ENCODE measurements at regions not wholly inside any gene's neighbourhood (a gene's known extent, or its start where the extent isn't known, plus 50 kb on each side); places are given as distances from the start of the nearest gene placed in this dataset.
A peak's percentile ranks its signal among the peaks of the same experiment; 100 is the strongest.

DNA sequence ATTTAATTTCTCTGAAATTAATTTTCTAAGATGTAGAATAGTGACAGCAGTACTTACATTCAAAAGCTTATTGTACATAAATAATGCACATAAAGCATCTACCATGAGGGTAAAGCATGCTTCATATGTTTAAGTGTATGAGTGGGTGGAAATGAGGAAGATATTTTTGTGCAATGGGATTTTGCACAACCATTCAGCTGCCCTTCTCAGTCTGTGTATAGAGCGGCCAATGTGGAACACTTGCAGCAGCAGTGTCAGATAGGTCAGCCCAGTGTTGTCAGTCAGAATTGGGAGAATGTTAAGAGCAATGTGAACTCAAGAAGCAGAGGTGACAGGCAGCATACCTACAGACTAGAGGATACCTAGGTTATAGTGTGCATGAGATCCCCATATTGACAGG, 72.5 kb upstream of the ATP2B1 start:
- WGBS, 2 donors = 94 to 97% methylated on average over 1 of the region's 1 CpG
- intact Hi-C loops (cut with DNase I) = no loop called here
- Histone ChIP-seq H3K4me1 (ENCODE audit: control insufficient read depth in 1 of 2, insufficient read depth in 2 of 2, low read length in 2 of 2) (no peaks in the 10 kb centered on the region), H3K27me3 (ENCODE audit: control insufficient read depth in 1 of 2, insufficient read depth in 2 of 2, low read length in 1 of 2) (no peaks in the 10 kb centered on the region), H3K4me3 (ENCODE audit: low read length in 2 of 2) (no peak overlapping the region), H3K36me3 (ENCODE audit: control insufficient read depth in 1 of 2, insufficient read depth in 2 of 2, low read length in 1 of 2) (no peaks in the 10 kb centered on the region), H3K9me3 (ENCODE audit: control insufficient read depth, low read length) (peaks cover 2% of the 10 kb centered on the region), H3K27ac (ENCODE audit: low read depth in 1 of 2, low read length in 2 of 2) (no peak overlapping the region)
- no peak for DNase-seq
- ATAC-seq (ENCODE audit: low FRiP score) = no peak

DNA sequence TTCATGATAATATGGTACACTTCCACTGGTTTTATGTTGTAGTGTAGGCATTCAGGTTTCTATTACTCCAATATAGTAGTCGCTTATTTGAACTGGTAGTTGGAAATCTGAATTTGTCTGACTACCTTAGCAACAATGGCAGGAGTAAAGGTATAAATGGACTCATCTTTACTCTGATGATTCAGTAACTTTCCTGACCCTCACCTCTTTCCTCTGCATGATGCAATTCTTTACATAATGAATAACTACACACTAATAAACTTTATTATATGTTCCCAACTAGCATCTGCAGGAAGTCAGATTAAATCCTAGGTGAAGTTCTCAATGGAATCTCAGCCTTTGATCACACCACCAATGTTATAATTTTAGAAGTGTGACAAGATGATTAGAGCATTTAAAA, 70.5 kb upstream of the ATP2B1 start:
- Histone ChIP-seq H3K36me3 (ENCODE audit: control insufficient read depth in 1 of 2, insufficient read depth in 2 of 2, low read length in 1 of 2) (no peaks in the 10 kb centered on the region), H3K4me1 (ENCODE audit: control insufficient read depth in 1 of 2, insufficient read depth in 2 of 2, low read length in 2 of 2) (no peaks in the 10 kb centered on the region), H3K9me3 (ENCODE audit: control insufficient read depth, low read length) (peaks cover 1% of the 10 kb centered on the region), H3K27me3 (ENCODE audit: control insufficient read depth in 1 of 2, insufficient read depth in 2 of 2, low read length in 1 of 2) (no peaks in the 10 kb centered on the region), H3K4me3 (ENCODE audit: low read length in 2 of 2) (no peak overlapping the region), H3K27ac (ENCODE audit: low read depth in 1 of 2, low read length in 2 of 2) (no peak overlapping the region)
- intact Hi-C loops (cut with DNase I) = no loop called here
- WGBS, 2 donors = 100% methylated on average over 1 of the region's 1 CpG
- no peak for ATAC-seq (ENCODE audit: low FRiP score)
- no peak for DNase-seq

DNA sequence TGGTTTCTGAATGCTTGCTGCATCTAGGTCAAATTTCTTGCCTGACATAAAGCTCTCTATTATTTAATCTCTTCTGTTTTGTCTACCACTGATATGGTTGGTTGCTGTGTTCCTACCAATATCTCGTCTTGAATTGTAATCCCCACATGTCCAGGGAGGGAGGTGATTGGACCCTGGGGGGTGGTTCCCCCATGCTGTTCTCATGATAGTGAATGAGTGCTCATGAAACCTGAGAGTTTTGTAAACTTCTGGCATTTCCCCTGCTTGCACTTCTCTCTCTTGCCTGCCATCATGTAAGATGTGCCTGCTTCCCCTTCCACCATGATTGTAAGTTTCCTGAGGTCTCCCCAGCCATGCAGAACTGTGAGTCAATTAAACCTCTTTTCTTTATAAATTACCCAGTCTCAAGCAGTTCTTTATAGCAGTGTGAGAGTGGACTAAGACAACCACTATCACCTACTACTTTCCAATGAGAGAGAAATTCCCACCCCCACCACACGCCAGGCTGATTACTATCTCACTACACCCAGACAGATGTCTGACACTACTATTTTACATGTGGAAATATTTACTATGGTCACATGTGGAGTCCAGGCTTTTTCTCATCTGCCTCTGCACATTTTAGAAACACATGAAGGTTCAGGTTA, 69.2 kb upstream of the ATP2B1 start:
- Histone ChIP-seq H3K27ac (ENCODE audit: low read depth in 1 of 2, low read length in 2 of 2) (no peak overlapping the region), H3K27me3 (ENCODE audit: control insufficient read depth in 1 of 2, insufficient read depth in 2 of 2, low read length in 1 of 2) (no peaks in the 10 kb centered on the region), H3K36me3 (ENCODE audit: control insufficient read depth in 1 of 2, insufficient read depth in 2 of 2, low read length in 1 of 2) (no peaks in the 10 kb centered on the region), H3K4me1 (ENCODE audit: control insufficient read depth in 1 of 2, insufficient read depth in 2 of 2, low read length in 2 of 2) (no peaks in the 10 kb centered on the region), H3K4me3 (ENCODE audit: low read length in 2 of 2) (no peak overlapping the region), H3K9me3 (ENCODE audit: control insufficient read depth, low read length) (no peaks in the 10 kb centered on the region)
- WGBS, 2 donors = 69 to 74% methylated on average over 2 of the region's 2 CpGs
- DNase-seq (no peak), ATAC-seq (ENCODE audit: low FRiP score) (no peak)
- intact Hi-C loops (cut with DNase I) = no loop called here

DNA sequence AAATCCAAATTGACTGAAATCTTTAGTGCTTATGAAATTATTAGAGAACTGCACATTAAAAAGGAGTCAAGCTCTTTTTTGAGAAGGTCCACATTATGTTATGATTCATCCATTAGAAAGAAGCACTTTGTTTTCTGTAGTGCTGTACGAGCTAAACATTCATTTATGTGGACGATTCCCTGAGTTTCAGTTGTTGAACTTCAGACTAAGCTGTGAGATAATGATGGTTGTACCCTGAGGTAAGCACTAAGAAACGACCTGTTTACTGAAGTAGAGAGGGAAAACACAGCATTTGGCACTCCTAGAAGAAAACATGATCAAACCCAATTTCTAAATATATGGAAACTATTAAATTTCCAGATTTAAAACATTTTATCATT, 67.3 kb upstream of the ATP2B1 start:
- 67 to 73% methylated on average over 3 of the region's 3 CpGs for WGBS, 2 donors
- H3K4me3 ChIP-seq (ENCODE audit: low read length in 2 of 2) = no peak overlapping the region
- no peak for DNase-seq
- H3K4me1 ChIP-seq (ENCODE audit: control insufficient read depth in 1 of 2, insufficient read depth in 2 of 2, low read length in 2 of 2) = no peaks in the 10 kb centered on the region
- ATAC-seq (ENCODE audit: low FRiP score) = no peak
- no peaks in the 10 kb centered on the region for H3K27me3 ChIP-seq (ENCODE audit: control insufficient read depth in 1 of 2, insufficient read depth in 2 of 2, low read length in 1 of 2)
- intact Hi-C loops (cut with DNase I) = no loop called here
- no peak overlapping the region for H3K27ac ChIP-seq (ENCODE audit: low read depth in 1 of 2, low read length in 2 of 2)
- H3K36me3 ChIP-seq (ENCODE audit: control insufficient read depth in 1 of 2, insufficient read depth in 2 of 2, low read length in 1 of 2) = no peaks in the 10 kb centered on the region
- H3K9me3 ChIP-seq (ENCODE audit: control insufficient read depth, low read length) = no peaks in the 10 kb centered on the region

DNA sequence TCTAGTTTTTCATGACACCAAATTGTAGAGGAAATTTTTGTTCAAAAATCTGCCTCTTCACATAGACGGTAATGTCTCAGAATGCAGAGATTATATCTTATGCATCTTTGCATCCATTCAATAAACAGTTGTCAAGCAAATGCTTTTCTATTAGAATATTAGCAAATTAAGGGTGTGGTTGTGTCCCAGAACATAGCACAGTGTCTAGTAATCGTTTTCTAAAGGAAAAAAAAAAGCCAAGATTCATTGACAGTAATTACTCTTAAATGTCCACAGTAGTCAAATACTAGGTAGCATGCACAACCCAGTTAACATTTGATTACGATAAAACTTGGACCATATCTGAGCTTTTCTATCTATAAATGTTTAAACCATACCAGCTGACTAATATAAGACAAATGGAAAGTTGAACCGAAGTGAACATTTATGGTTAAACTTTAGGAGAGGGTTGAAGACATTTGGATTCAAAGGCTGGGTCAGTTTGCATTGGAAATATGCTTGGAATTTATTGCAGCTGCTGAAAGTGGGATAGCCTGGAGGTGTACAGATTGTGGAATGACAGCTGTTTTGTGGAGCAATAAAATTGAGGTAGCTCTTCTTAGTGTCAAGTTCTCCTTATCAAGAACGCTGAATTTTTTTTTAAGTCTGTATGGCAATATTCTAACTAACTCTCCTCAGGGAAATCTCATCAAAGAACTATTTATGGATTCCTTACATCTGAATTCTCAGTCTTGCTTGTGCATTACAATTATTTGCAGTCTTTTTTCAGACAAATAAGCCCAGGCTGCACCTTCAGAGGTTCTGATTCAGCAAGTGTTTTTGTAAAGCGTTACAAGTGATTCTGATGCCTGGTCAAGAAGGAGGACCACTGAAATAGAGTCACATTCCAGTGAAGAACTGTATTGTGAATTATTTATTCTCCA, 66.7 kb upstream of the ATP2B1 start:
- WGBS, 2 donors = 54 to 55% methylated on average over 6 of the region's 6 CpGs
- Histone ChIP-seq H3K9me3 (ENCODE audit: control insufficient read depth, low read length) (no peaks in the 10 kb centered on the region), H3K4me1 (ENCODE audit: control insufficient read depth in 1 of 2, insufficient read depth in 2 of 2, low read length in 2 of 2) (no peaks in the 10 kb centered on the region), H3K27ac (ENCODE audit: low read depth in 1 of 2, low read length in 2 of 2) (no peak overlapping the region), H3K36me3 (ENCODE audit: control insufficient read depth in 1 of 2, insufficient read depth in 2 of 2, low read length in 1 of 2) (no peaks in the 10 kb centered on the region), H3K4me3 (ENCODE audit: low read length in 2 of 2) (no peak overlapping the region), H3K27me3 (ENCODE audit: control insufficient read depth in 1 of 2, insufficient read depth in 2 of 2, low read length in 1 of 2) (no peaks in the 10 kb centered on the region)
- intact Hi-C loops (cut with DNase I) = no loop called here
- ATAC-seq (ENCODE audit: low FRiP score) (no peak), DNase-seq (no peak)

DNA sequence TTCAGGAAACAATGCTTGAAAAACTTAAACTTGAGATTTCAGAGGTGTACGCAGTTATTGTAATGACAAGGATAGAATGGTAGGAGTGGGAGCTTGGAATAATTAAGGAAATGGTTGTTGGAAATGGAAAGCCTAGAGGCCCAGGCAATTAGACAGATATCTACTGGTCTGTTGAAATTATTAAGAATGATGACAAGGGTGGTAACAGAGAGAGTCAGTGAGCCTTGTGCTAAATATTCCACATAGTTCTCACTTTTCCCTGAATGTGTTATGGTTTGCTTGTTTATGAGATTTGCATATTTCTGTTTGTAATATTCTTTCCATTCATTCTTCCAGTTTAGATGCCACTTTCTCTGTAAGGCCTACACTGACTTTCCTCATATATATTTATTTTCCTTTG, 66.0 kb upstream of the ATP2B1 start:
- no peak for DNase-seq
- H3K27ac ChIP-seq (ENCODE audit: low read depth in 1 of 2, low read length in 2 of 2) = no peak overlapping the region
- no peaks in the 10 kb centered on the region for H3K36me3 ChIP-seq (ENCODE audit: control insufficient read depth in 1 of 2, insufficient read depth in 2 of 2, low read length in 1 of 2)
- no peaks in the 10 kb centered on the region for H3K9me3 ChIP-seq (ENCODE audit: control insufficient read depth, low read length)
- H3K27me3 ChIP-seq (ENCODE audit: control insufficient read depth in 1 of 2, insufficient read depth in 2 of 2, low read length in 1 of 2) = no peaks in the 10 kb centered on the region
- WGBS, 2 donors = 96 to 97% methylated on average over 1 of the region's 1 CpG
- no peaks in the 10 kb centered on the region for H3K4me1 ChIP-seq (ENCODE audit: control insufficient read depth in 1 of 2, insufficient read depth in 2 of 2, low read length in 2 of 2)
- no peak for ATAC-seq (ENCODE audit: low FRiP score)
- no peak overlapping the region for H3K4me3 ChIP-seq (ENCODE audit: low read length in 2 of 2)
- intact Hi-C loops (cut with DNase I) = no loop called here

DNA sequence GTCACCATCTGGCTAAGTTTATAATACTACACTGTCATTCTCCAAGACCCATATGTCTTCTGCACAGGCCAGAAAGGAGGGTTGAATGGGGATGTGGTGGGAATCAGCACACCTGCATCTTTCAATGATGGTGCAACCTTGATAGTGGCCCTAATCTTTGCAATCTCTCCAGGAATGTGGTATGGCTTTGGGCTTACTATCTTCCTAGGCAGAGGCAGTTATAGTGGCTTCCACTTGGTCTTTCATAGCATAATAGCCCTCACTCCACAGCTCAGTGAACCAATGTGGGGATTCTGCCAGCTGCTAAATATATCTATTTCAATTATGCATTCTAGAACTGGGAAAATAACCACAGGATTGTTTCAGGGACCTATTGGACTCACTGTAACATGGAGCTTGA, 61.8 kb upstream of the ATP2B1 start:
- intact Hi-C loops (cut with DNase I) = no loop called here
- H3K4me3 ChIP-seq (ENCODE audit: low read length in 2 of 2) = no peak overlapping the region
- no peaks in the 10 kb centered on the region for H3K36me3 ChIP-seq (ENCODE audit: control insufficient read depth in 1 of 2, insufficient read depth in 2 of 2, low read length in 1 of 2)
- ATAC-seq (ENCODE audit: low FRiP score) (no peak), DNase-seq (no peak)
- no peaks in the 10 kb centered on the region for H3K4me1 ChIP-seq (ENCODE audit: control insufficient read depth in 1 of 2, insufficient read depth in 2 of 2, low read length in 2 of 2)
- no peaks in the 10 kb centered on the region for H3K27me3 ChIP-seq (ENCODE audit: control insufficient read depth in 1 of 2, insufficient read depth in 2 of 2, low read length in 1 of 2)
- H3K9me3 ChIP-seq (ENCODE audit: control insufficient read depth, low read length) = no peaks in the 10 kb centered on the region
- H3K27ac ChIP-seq (ENCODE audit: low read depth in 1 of 2, low read length in 2 of 2) = no peak overlapping the region

DNA sequence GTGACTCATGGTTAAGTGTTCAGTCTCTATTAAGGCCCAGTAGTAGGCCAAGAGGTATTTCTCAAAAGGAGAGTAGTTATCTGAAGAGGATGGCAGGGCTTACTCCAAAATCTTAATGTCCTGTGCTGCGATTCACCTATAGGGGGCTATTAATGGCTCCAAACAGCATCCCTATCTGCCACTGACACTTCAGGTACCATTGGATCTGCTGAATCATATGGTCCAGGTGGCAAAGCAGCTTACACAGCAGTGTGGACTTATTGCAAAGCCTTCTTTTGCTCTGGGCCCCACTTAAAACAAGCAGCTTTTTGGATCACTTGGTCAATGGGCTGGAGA, 60.8 kb upstream of the ATP2B1 start:
- no peaks in the 10 kb centered on the region for H3K4me1 ChIP-seq (ENCODE audit: control insufficient read depth in 1 of 2, insufficient read depth in 2 of 2, low read length in 2 of 2)
- WGBS, 2 donors = 93% methylated on average over 1 of the region's 1 CpG
- H3K4me3 ChIP-seq (ENCODE audit: low read length in 2 of 2) = no peak overlapping the region
- H3K27ac ChIP-seq (ENCODE audit: low read depth in 1 of 2, low read length in 2 of 2) = no peak overlapping the region
- DNase-seq (no peak), ATAC-seq (ENCODE audit: low FRiP score) (peak; percentile 11)
- H3K9me3 ChIP-seq (ENCODE audit: control insufficient read depth, low read length) = no peaks in the 10 kb centered on the region
- H3K36me3 ChIP-seq (ENCODE audit: control insufficient read depth in 1 of 2, insufficient read depth in 2 of 2, low read length in 1 of 2) = no peaks in the 10 kb centered on the region
- intact Hi-C loops (cut with DNase I) = no loop called here
- H3K27me3 ChIP-seq (ENCODE audit: control insufficient read depth in 1 of 2, insufficient read depth in 2 of 2, low read length in 1 of 2) = no peaks in the 10 kb centered on the region
